ENCODE measurements at regions not wholly inside any gene's neighbourhood (a gene's known extent, or its start where the extent isn't known, plus 50 kb on each side); places are given as distances from the start of the nearest gene placed in this dataset.

- no peak for TF ChIP-seq CTCF (conservative IDR thresholded peaks at IDR 0.05 in 1 of 2, IDR thresholded peaks at IDR 0.05 in 1 of 2; ENCODE audit: extremely low read depth in 1 of 2, insufficient read depth in 1 of 2, low read depth in 1 of 2, low read length in 2 of 2)
- no peak for TF ChIP-seq EZH2 (IDR thresholded peaks at IDR 0.05; ENCODE audit: borderline replicate concordance, low read length)
These were observed 755.5 kb upstream of the SEMA6D start for GRCh38 chr15:46961795-46962194.
